ENCODE measurements at regions not wholly inside any gene's neighbourhood (a gene's known extent, or its start where the extent isn't known, plus 50 kb on each side); places are given as distances from the start of the nearest gene placed in this dataset.

DNA sequence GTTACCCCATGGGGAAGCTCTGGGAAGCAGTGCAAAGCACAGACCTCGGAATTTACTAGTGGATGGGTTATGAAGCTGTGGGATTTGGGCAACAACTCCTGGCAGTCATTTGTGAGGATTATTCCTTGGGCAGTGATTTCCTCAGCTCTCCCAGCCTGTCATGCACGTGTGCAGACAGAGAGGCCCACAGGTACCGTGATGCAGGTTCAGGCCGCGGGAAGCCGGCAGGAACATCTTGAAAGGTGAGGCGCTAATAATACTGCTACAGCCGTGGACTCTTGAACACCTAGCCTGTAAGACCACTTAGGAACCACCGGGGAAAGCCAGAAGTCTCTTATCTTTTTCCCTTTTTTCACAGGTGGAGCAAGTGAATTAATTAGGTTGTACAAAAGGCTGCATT is 80.2 kb upstream of the CPHXL start:
- Histone ChIP-seq H3K9me2 (replicated peaks; ENCODE audit: low read depth, low read length) (no peaks in the 10 kb centered on the region), H3K27me3 (ENCODE audit: insufficient read depth, low read length, poor library complexity, severe bottlenecking) (no peaks in the 10 kb centered on the region), H3F3A (ENCODE audit: low read depth) (no peaks in the 10 kb centered on the region), H3K9me3 (ENCODE audit: insufficient read depth, low read depth, low read length) (no peaks in the 10 kb centered on the region), H3K4me3 (ENCODE audit: low read length, poor library complexity, severe bottlenecking) (no peak overlapping the region), H3K36me3 (ENCODE audit: insufficient read depth, low read length) (no peaks in the 10 kb centered on the region), H3K4me1 (ENCODE audit: insufficient read depth, low read length, poor library complexity, severe bottlenecking) (no peaks in the 10 kb centered on the region), H3K4me2 (ENCODE audit: low read depth, low read length, poor library complexity, severe bottlenecking) (no peak overlapping the region), H3K9ac (ENCODE audit: low read depth, low read length, poor library complexity, severe bottlenecking) (no peak overlapping the region), H2AFZ (ENCODE audit: low read length) (no peak overlapping the region), H4K20me1 (ENCODE audit: insufficient read depth, low read length, poor library complexity, severe bottlenecking) (no peaks in the 10 kb centered on the region), H3K79me2 (ENCODE audit: insufficient read depth, low read length) (no peaks in the 10 kb centered on the region)
- no peak for TF ChIP-seq EZH2phosphoT487 (IDR thresholded peaks at IDR 0.05; ENCODE audit: borderline replicate concordance)
- TF ChIP-seq, protein P1, sequence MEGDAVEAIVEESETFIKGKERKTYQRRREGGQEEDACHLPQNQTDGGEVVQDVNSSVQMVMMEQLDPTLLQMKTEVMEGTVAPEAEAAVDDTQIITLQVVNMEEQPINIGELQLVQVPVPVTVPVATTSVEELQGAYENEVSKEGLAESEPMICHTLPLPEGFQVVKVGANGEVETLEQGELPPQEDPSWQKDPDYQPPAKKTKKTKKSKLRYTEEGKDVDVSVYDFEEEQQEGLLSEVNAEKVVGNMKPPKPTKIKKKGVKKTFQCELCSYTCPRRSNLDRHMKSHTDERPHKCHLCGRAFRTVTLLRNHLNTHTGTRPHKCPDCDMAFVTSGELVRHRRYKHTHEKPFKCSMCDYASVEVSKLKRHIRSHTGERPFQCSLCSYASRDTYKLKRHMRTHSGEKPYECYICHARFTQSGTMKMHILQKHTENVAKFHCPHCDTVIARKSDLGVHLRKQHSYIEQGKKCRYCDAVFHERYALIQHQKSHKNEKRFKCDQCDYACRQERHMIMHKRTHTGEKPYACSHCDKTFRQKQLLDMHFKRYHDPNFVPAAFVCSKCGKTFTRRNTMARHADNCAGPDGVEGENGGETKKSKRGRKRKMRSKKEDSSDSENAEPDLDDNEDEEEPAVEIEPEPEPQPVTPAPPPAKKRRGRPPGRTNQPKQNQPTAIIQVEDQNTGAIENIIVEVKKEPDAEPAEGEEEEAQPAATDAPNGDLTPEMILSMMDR (conservative IDR thresholded peaks at IDR 0.05; ENCODE audit: low read length) = no peak

GRCh38 chr16:75810342-75810741 is 84.1 kb upstream of the CPHXL start:
- Histone ChIP-seq H3K4me3 (ENCODE audit: low read length, poor library complexity, severe bottlenecking) (no peak overlapping the region), H3K9ac (ENCODE audit: low read depth, low read length, poor library complexity, severe bottlenecking) (no peak overlapping the region), H3K4me2 (ENCODE audit: low read depth, low read length, poor library complexity, severe bottlenecking) (no peak overlapping the region), H3K36me3 (ENCODE audit: insufficient read depth, low read length) (no peaks in the 10 kb centered on the region), H3K9me3 (ENCODE audit: insufficient read depth, low read depth, low read length) (no peaks in the 10 kb centered on the region), H3K79me2 (ENCODE audit: insufficient read depth, low read length) (no peaks in the 10 kb centered on the region), H4K20me1 (ENCODE audit: insufficient read depth, low read length, poor library complexity, severe bottlenecking) (no peaks in the 10 kb centered on the region), H3K27me3 (ENCODE audit: insufficient read depth, low read length, poor library complexity, severe bottlenecking) (no peaks in the 10 kb centered on the region), H2AFZ (ENCODE audit: low read length) (no peak overlapping the region), H3K4me1 (ENCODE audit: insufficient read depth, low read length, poor library complexity, severe bottlenecking) (no peaks in the 10 kb centered on the region), H3K9me2 (replicated peaks; ENCODE audit: low read depth, low read length) (no peaks in the 10 kb centered on the region), H3F3A (ENCODE audit: low read depth) (no peaks in the 10 kb centered on the region)
- TF ChIP-seq EZH2phosphoT487 (IDR thresholded peaks at IDR 0.05; ENCODE audit: borderline replicate concordance) = no peak
- TF ChIP-seq, protein P1 (conservative IDR thresholded peaks at IDR 0.05; ENCODE audit: low read length) = no peak

DNA sequence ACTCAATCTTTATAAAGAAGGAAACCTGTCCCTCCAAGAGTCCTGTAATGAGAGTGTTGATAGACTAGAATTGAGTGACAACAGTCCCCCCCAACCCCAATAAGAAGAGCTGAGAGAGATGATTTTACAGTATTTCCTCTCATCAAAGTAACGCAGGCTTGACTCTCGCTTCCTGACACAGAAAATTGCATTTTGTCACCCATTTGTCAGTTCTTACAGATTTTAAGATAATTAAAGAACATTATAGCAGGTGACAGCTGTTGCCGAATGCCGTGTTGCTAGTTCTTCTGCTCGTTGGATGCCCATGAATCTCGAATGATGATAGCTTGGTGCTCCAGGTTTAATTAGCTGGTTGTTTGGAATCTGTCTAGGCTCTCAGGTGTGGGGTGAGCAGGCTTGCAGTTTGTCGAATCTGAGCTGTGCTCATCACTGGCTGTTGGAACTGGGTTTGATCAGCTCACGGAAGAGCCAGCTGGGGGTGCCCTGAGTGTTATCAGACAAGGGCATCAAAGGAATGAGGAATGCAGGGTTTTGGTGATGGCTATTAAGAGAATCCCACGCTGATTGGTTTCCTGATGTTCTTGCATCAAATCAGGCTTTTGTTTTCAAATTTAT is 84.8 kb upstream of the CPHXL start:
- Histone ChIP-seq H2AFZ (ENCODE audit: low read length) (no peak overlapping the region), H3K36me3 (ENCODE audit: insufficient read depth, low read length) (no peaks in the 10 kb centered on the region), H4K20me1 (ENCODE audit: insufficient read depth, low read length, poor library complexity, severe bottlenecking) (no peaks in the 10 kb centered on the region), H3F3A (ENCODE audit: low read depth) (no peaks in the 10 kb centered on the region), H3K4me3 (ENCODE audit: low read length, poor library complexity, severe bottlenecking) (no peak overlapping the region), H3K4me2 (ENCODE audit: low read depth, low read length, poor library complexity, severe bottlenecking) (no peak overlapping the region), H3K9me2 (replicated peaks; ENCODE audit: low read depth, low read length) (no peaks in the 10 kb centered on the region), H3K9me3 (ENCODE audit: insufficient read depth, low read depth, low read length) (no peaks in the 10 kb centered on the region), H3K27me3 (ENCODE audit: insufficient read depth, low read length, poor library complexity, severe bottlenecking) (no peaks in the 10 kb centered on the region), H3K79me2 (ENCODE audit: insufficient read depth, low read length) (no peaks in the 10 kb centered on the region), H3K4me1 (ENCODE audit: insufficient read depth, low read length, poor library complexity, severe bottlenecking) (no peaks in the 10 kb centered on the region), H3K9ac (ENCODE audit: low read depth, low read length, poor library complexity, severe bottlenecking) (no peak overlapping the region)
- TF ChIP-seq, protein P1 (conservative IDR thresholded peaks at IDR 0.05; ENCODE audit: low read length) = no peak
- TF ChIP-seq EZH2phosphoT487 (IDR thresholded peaks at IDR 0.05; ENCODE audit: borderline replicate concordance) = no peak

All from Loucy (cell line).